Smooth muscle cell (in vitro differentiated cells): ENCODE measurements at regions not wholly inside any gene's neighbourhood (a gene's known extent, or its start where the extent isn't known, plus 50 kb on each side); places are given as distances from the start of the nearest gene placed in this dataset.

ENCODE experiments used
- DNase-seq: peaks from one replicate; lab custom pipeline; 2025; ENCODE audit not compliant: unreplicated experiment; lab: John Stamatoyannopoulos, UW
- H2AFZ ChIP-seq: fragments of 200-600 bp; sonication (generic); 2 replicates; pipeline ENCODE4 v1.6.0; 2016; ENCODE audit warnings: antibody characterized with exemption, low read depth, mild to moderate bottlenecking
- H3F3A ChIP-seq: fragments of 200-600 bp; sonication (generic); 2 replicates; pipeline ENCODE4 v1.6.0; 2017; ENCODE audit warnings: antibody characterized with exemption, low read depth
- H3K27ac ChIP-seq: fragments of 200-600 bp; sonication (generic); 2 replicates; pipeline ENCODE4 v1.5.1; 2016; ENCODE audit warnings: low read depth, mild to moderate bottlenecking
- H3K27me3 ChIP-seq: fragments of 200-600 bp; sonication (generic); 2 replicates; pipeline ENCODE4 v1.6.1; 2016; ENCODE audit warnings: low read depth, mild to moderate bottlenecking
- H3K36me3 ChIP-seq: fragments of 200-600 bp; sonication (generic); 2 replicates; pipeline ENCODE4 v1.5.1; 2016; ENCODE audit warnings: low read depth
- H3K4me1 ChIP-seq: fragments of 200-600 bp; sonication (generic); 2 replicates; pipeline ENCODE4 v1.5.1; 2016; ENCODE audit warnings: low read depth
- H3K4me2 ChIP-seq: fragments of 200-600 bp; sonication (generic); 2 replicates; pipeline ENCODE4 v1.6.0; 2016; ENCODE audit warnings: mild to moderate bottlenecking
- H3K4me3 ChIP-seq: fragments of 200-600 bp; sonication (generic); 2 replicates; pipeline ENCODE4 v1.5.1; 2016; ENCODE audit warnings: mild to moderate bottlenecking
- H3K79me2 ChIP-seq: fragments of 200-600 bp; sonication (generic); 2 replicates; pipeline ENCODE4 v1.6.0; 2016; ENCODE audit warnings: low read depth, mild to moderate bottlenecking
- H3K9ac ChIP-seq: fragments of 200-600 bp; sonication (generic); 2 replicates; pipeline ENCODE4 v1.6.0; 2016; ENCODE audit warnings: low read depth
- H3K9me3 ChIP-seq: fragments of 200-600 bp; sonication (generic); replicated peaks from 2 replicates; pipeline ENCODE4 v1.5.1; 2016; ENCODE audit warnings: low read depth
- H4K20me1 ChIP-seq: fragments of 200-600 bp; sonication (generic); 2 replicates; pipeline ENCODE4 v1.6.0; 2016; ENCODE audit warnings: low read depth
- CTCF ChIP-seq: fragments of 200-600 bp; sonication (generic); IDR thresholded peaks from 2 replicates; pipeline ENCODE4 v1.5.1; 2017; ENCODE audit warnings: borderline replicate concordance, mild to moderate bottlenecking, antibody characterized with exemption; ENCODE audit not compliant: insufficient read depth, poor library complexity, severe bottlenecking
- WGBS: methylation state at CpG from one replicate; pipeline ENCODE4 v1.1.7; 2016; ENCODE audit warnings: low lambda C conversion rate; 5-methylcytosine and 5-hydroxymethylcytosine counted together

DNA sequence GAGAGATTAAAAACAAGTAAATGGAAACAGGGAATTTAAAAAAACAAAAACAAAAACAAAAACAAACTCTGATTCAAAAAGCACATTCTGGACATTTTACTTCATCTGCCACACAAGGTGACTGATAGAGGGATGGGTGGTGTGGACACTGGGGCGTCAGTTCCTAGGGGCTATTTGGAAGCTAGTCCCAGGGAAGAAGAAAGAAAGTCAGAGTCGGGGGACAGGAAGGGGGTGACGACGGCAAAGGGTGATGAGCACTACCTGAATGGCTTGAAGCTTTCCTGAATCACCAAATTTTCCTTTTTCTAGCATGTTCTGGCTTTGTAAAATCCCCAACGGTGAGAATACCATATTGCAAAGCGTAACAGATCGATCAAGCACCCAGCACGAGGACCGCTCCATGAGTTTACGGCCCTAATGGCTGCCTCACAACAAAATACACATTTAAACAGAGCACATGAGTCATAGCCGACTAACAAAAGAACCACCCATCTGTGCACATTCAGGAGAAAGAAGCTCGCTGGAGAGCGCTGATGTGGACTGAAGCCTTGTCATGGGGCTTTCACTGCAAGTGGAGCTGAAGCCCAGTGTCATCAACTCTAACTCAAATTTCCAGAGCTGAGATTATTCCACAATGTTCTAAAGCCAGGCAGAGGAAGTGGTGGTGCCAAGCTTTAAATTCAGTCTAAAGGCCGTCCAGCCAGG lies 178.9 kb downstream of the LNPK start:
- Histone ChIP-seq H3K4me2 (no peak overlapping the region), H3K4me1 (peaks cover 7% of the 10 kb centered on the region), H3K27me3 (peaks cover 43% of the 10 kb centered on the region), H3K36me3 (no peaks in the 10 kb centered on the region), H3K9me3 (no peaks in the 10 kb centered on the region), H3K4me3 (no peak overlapping the region), H3K79me2 (no peaks in the 10 kb centered on the region), H3K27ac (no peak overlapping the region), H4K20me1 (no peaks in the 10 kb centered on the region), H2AFZ (no peak overlapping the region), H3F3A (no peaks in the 10 kb centered on the region), H3K9ac (no peak overlapping the region)
- WGBS: 93% methylated on average over 14 of the region's 14 CpGs
- DNase-seq: no peak
- TF ChIP-seq CTCF: no peak

GRCh38 chr2:175817221-175817620 lies 184.8 kb downstream of the LNPK start:
- no peaks in the 10 kb centered on the region for H3K36me3 ChIP-seq
- no peak for TF ChIP-seq CTCF
- WGBS: 83% methylated on average over 2 of the region's 2 CpGs
- H3K27ac ChIP-seq: no peak overlapping the region
- H3K27me3 ChIP-seq: peaks cover 53% of the 10 kb centered on the region
- DNase-seq: no peak
- H3K79me2 ChIP-seq: no peaks in the 10 kb centered on the region
- H2AFZ ChIP-seq: no peak overlapping the region
- no peaks in the 10 kb centered on the region for H4K20me1 ChIP-seq
- no peak overlapping the region for H3K9ac ChIP-seq
- H3K9me3 ChIP-seq: peaks cover 7% of the 10 kb centered on the region
- no peak overlapping the region for H3K4me2 ChIP-seq
- no peaks in the 10 kb centered on the region for H3K4me1 ChIP-seq
- H3K4me3 ChIP-seq: no peak overlapping the region
- H3F3A ChIP-seq: no peaks in the 10 kb centered on the region

- no peak overlapping the region for H3K4me2 ChIP-seq
- H3K9ac ChIP-seq: no peak overlapping the region
- H3K27me3 ChIP-seq: peaks cover 54% of the 10 kb centered on the region
- H3K4me1 ChIP-seq: no peaks in the 10 kb centered on the region
- DNase-seq: no peak
- no peaks in the 10 kb centered on the region for H3K79me2 ChIP-seq
- WGBS: 100% methylated on average over 1 of the region's 1 CpG
- H3K27ac ChIP-seq: no peak overlapping the region
- H3K9me3 ChIP-seq: peaks cover 7% of the 10 kb centered on the region
- no peak overlapping the region for H2AFZ ChIP-seq
- no peaks in the 10 kb centered on the region for H3F3A ChIP-seq
- peaks cover 4% of the 10 kb centered on the region for H4K20me1 ChIP-seq
- H3K36me3 ChIP-seq: no peaks in the 10 kb centered on the region
- H3K4me3 ChIP-seq: no peak overlapping the region
- no peak for TF ChIP-seq CTCF
Measured at GRCh38 chr2:175815537-175815936, 186.5 kb downstream of the LNPK start.

DNA sequence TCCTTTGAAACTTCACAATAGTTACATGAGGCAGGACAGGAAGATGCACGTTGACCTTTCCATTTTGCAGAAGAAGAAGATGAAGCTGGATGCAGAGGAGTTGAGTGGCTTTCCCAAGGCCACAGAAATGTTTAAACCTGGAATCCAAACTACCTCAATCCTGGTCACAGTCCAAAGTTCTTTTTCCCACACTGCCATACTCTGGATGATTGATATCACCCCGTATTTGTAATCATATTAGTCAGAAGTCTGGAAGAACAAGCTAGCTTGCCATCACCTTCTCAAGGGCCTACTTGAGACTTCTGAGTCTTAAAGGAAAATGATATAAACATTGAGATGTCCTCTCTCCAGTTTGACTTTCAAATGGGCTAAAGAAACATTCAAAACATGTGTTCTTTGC lies 190.1 kb downstream of the LNPK start:
- WGBS: 78% methylated on average over 2 of the region's 2 CpGs

More for the DNA sequence above, 190.1 kb downstream of the LNPK start:
- Histone ChIP-seq H3K4me1 (peaks cover 7% of the 10 kb centered on the region), H3K79me2 (no peaks in the 10 kb centered on the region), H3K36me3 (no peaks in the 10 kb centered on the region), H4K20me1 (peaks cover 12% of the 10 kb centered on the region), H2AFZ (no peak overlapping the region), H3K4me2 (no peak overlapping the region), H3K27me3 (peaks cover 48% of the 10 kb centered on the region), H3K27ac (no peak overlapping the region), H3F3A (no peaks in the 10 kb centered on the region), H3K4me3 (no peak overlapping the region), H3K9me3 (peaks cover 7% of the 10 kb centered on the region), H3K9ac (no peak overlapping the region)
- TF ChIP-seq CTCF: no peak
- DNase-seq: no peak
